ENCODE measurements at regions not wholly inside any gene's neighbourhood (a gene's known extent, or its start where the extent isn't known, plus 50 kb on each side); places are given as distances from the start of the nearest gene placed in this dataset.

GRCh38 chr3:30341079-30341478 is 265.3 kb upstream of the TGFBR2 start (continued):
- TF ChIP-seq CHD7 (IDR thresholded peaks at IDR 0.05; ENCODE audit: insufficient replicate concordance, low read length) (no peak), KDM4A (IDR thresholded peaks at IDR 0.05; ENCODE audit: low read depth, low read length, severe bottlenecking) (no peak), SUZ12 (IDR thresholded peaks at IDR 0.05; ENCODE audit: low read length) (no peak), NRF1 (IDR thresholded peaks at IDR 0.05; ENCODE audit: low read depth, low read length) (no peak), POLR2A (IDR thresholded peaks at IDR 0.05; ENCODE audit: control extremely low read depth in 1 of 2, low read depth in 2 of 2, low read length in 2 of 2) (no peak)
- TF ChIP-seq, protein P1, sequence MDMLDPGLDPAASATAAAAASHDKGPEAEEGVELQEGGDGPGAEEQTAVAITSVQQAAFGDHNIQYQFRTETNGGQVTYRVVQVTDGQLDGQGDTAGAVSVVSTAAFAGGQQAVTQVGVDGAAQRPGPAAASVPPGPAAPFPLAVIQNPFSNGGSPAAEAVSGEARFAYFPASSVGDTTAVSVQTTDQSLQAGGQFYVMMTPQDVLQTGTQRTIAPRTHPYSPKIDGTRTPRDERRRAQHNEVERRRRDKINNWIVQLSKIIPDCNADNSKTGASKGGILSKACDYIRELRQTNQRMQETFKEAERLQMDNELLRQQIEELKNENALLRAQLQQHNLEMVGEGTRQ (IDR thresholded peaks at IDR 0.05; ENCODE audit: low read length): no peak
